ENCODE measurements at regions not wholly inside any gene's neighbourhood (a gene's known extent, or its start where the extent isn't known, plus 50 kb on each side); places are given as distances from the start of the nearest gene placed in this dataset.

DNA sequence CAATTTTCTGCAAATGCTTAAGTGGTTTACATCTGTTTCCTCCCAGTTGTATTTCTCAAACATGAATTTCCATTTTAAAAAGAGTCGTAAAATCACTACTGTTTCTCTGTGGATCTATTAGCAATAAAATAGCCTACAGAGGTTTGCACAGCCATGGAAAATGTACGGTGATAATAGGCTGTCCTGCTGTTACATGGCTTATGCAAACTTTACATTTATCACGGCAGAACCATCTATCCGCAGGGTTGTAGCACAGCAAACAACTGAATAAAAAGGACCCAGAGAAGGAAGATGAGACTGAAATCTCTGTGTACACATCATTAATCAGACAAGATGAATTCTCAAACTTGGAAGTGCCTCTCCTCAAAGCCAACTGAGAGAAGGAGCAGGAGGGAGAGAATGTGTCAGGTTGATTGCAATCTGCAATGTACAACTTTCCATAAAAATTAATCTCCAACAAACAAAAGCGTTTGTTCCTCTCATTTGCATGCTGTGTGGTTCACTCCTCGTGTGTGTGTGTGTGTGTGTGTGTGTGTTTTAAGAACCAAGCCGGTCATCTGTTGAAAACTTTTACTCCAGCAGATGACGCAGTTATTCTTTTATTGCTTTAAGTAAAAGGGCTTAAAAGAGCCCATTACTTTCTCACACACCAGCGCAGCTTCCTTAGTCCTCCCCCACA is 279.3 kb downstream of the SKAP2 start:
- DNase-seq: no peak
- peaks cover 15% of the 10 kb centered on the region for H3K4me1 Mint-ChIP-seq (ENCODE audit: low read depth, unreplicated experiment)
- H3K27ac Mint-ChIP-seq (ENCODE audit: unreplicated experiment): no peak overlapping the region
- TF ChIP-seq, protein P1, sequence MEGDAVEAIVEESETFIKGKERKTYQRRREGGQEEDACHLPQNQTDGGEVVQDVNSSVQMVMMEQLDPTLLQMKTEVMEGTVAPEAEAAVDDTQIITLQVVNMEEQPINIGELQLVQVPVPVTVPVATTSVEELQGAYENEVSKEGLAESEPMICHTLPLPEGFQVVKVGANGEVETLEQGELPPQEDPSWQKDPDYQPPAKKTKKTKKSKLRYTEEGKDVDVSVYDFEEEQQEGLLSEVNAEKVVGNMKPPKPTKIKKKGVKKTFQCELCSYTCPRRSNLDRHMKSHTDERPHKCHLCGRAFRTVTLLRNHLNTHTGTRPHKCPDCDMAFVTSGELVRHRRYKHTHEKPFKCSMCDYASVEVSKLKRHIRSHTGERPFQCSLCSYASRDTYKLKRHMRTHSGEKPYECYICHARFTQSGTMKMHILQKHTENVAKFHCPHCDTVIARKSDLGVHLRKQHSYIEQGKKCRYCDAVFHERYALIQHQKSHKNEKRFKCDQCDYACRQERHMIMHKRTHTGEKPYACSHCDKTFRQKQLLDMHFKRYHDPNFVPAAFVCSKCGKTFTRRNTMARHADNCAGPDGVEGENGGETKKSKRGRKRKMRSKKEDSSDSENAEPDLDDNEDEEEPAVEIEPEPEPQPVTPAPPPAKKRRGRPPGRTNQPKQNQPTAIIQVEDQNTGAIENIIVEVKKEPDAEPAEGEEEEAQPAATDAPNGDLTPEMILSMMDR (IDR thresholded peaks at IDR 0.05; ENCODE audit: partially characterized antibody, unreplicated experiment): no peak
- no peaks in the 10 kb centered on the region for H3K9me3 Mint-ChIP-seq (ENCODE audit: unreplicated experiment)
- H3K27me3 Mint-ChIP-seq (ENCODE audit: unreplicated experiment): peaks cover 3% of the 10 kb centered on the region
- H3K36me3 Mint-ChIP-seq (ENCODE audit: unreplicated experiment): no peaks in the 10 kb centered on the region
- H3K4me3 Mint-ChIP-seq (ENCODE audit: unreplicated experiment): no peak overlapping the region

DNA sequence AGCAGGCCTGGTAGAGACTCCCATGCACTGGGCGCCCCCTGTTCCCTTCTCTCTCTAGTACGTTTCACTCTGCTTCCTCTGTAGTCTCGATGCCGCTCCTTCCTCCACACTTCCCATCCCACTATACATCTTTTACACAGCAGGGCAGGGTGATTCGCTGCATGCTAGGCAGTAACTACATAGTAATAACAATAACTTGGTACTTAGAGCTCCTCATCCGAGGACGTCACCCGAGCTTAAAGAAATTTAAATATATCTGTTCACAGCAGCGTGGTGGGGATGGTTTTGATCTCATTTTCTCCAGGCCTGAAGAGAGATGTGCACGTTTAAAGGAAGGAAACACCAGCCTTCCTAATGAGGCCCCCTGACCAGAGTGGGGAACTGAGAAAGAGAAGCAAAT is 276.9 kb downstream of the SKAP2 start:
- DNase-seq: no peak
- TF ChIP-seq, protein P1 (IDR thresholded peaks at IDR 0.05; ENCODE audit: partially characterized antibody, unreplicated experiment): no peak
- Mint-ChIP-seq H3K9me3 (ENCODE audit: unreplicated experiment) (no peaks in the 10 kb centered on the region), H3K4me1 (ENCODE audit: low read depth, unreplicated experiment) (peaks cover 15% of the 10 kb centered on the region), H3K36me3 (ENCODE audit: unreplicated experiment) (no peaks in the 10 kb centered on the region), H3K27ac (ENCODE audit: unreplicated experiment) (peak overlapping the region; percentile 15), H3K27me3 (ENCODE audit: unreplicated experiment) (peaks cover 3% of the 10 kb centered on the region), H3K4me3 (ENCODE audit: unreplicated experiment) (no peak overlapping the region)

DNA sequence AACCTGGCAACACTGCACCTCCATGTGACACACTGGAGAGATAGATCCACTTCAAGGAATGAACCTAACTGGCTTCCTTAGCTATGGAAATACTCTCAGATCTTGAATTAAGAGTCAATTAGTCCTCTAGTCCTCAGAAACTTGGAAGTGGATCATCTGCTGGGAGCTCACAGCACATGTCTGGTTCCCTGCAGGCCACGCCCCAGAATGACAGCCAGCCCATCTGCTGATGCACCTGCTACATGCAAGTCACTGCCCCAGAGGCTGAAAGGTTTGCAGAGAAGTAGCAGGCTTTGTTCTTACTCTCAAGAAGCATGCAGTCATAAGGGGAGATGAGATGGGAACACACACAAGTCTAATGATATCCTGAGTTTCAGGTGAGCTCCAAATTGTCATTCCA is 275.9 kb downstream of the SKAP2 start:
- H3K36me3 Mint-ChIP-seq (ENCODE audit: unreplicated experiment): no peaks in the 10 kb centered on the region
- peak overlapping the region; percentile 69 for H3K27ac Mint-ChIP-seq (ENCODE audit: unreplicated experiment)
- peak overlapping the region; percentile 44 for H3K4me3 Mint-ChIP-seq (ENCODE audit: unreplicated experiment)
- peak; percentile 56 for DNase-seq
- TF ChIP-seq, protein P1 (IDR thresholded peaks at IDR 0.05; ENCODE audit: partially characterized antibody, unreplicated experiment): no peak
- peaks cover 3% of the 10 kb centered on the region for H3K27me3 Mint-ChIP-seq (ENCODE audit: unreplicated experiment)
- H3K4me1 Mint-ChIP-seq (ENCODE audit: low read depth, unreplicated experiment): peaks cover 16% of the 10 kb centered on the region
- no peaks in the 10 kb centered on the region for H3K9me3 Mint-ChIP-seq (ENCODE audit: unreplicated experiment)

DNA sequence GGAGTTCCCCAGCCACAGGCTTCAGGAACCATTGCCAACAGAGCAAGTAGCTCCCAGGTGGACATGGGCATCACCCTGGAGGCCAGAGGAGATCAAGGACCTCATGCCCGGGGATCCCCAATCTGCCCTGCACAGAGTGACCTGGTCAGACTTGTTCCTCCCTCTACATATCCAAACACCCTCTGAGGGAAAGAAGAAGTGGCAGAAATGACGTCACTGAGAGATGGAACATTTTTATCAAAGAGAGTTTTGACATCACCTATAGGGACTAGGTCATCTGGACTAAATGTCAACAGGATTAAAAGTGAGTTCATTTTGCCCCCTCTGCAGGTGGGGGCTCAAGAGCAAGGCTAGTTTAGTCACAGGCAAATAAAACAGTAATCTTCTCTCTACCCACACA is 273.7 kb downstream of the SKAP2 start:
- TF ChIP-seq, protein P1 (IDR thresholded peaks at IDR 0.05; ENCODE audit: partially characterized antibody, unreplicated experiment): no peak
- Mint-ChIP-seq H3K27ac (ENCODE audit: unreplicated experiment) (no peak overlapping the region), H3K27me3 (ENCODE audit: unreplicated experiment) (peaks cover 3% of the 10 kb centered on the region), H3K4me1 (ENCODE audit: low read depth, unreplicated experiment) (peaks cover 16% of the 10 kb centered on the region), H3K4me3 (ENCODE audit: unreplicated experiment) (no peak overlapping the region), H3K36me3 (ENCODE audit: unreplicated experiment) (peaks cover 5% of the 10 kb centered on the region), H3K9me3 (ENCODE audit: unreplicated experiment) (no peaks in the 10 kb centered on the region)
- no peak for DNase-seq

DNA sequence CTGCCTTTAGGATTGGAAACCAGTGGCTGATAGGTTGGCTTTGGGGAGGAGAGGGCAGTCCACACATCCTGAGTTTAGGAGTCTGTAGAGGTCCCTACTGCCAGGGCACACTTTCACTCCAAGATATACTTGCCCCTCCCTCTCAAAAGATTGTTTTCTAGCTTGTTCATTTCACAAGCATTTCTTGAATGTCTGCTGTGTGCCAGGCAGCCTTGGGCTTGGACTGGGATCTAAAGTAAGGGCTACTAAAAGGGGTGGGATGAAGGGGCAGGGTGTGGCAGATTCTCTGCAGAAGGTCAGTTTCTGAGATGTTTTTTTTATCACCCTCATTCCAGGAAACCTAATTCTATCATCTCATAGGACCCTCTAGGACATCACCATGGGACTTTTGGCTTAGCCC is 272.4 kb downstream of the SKAP2 start:
- H3K27ac Mint-ChIP-seq (ENCODE audit: unreplicated experiment): no peak overlapping the region
- H3K4me3 Mint-ChIP-seq (ENCODE audit: unreplicated experiment): no peak overlapping the region
- TF ChIP-seq, protein P1 (IDR thresholded peaks at IDR 0.05; ENCODE audit: partially characterized antibody, unreplicated experiment): no peak
- no peaks in the 10 kb centered on the region for H3K9me3 Mint-ChIP-seq (ENCODE audit: unreplicated experiment)
- peaks cover 5% of the 10 kb centered on the region for H3K36me3 Mint-ChIP-seq (ENCODE audit: unreplicated experiment)
- DNase-seq: no peak
- peaks cover 14% of the 10 kb centered on the region for H3K4me1 Mint-ChIP-seq (ENCODE audit: low read depth, unreplicated experiment)
- peaks cover 3% of the 10 kb centered on the region for H3K27me3 Mint-ChIP-seq (ENCODE audit: unreplicated experiment)
